ENCODE measurements at regions not wholly inside any gene's neighbourhood (a gene's known extent, or its start where the extent isn't known, plus 50 kb on each side); places are given as distances from the start of the nearest gene placed in this dataset.

- no peak overlapping the region for H3K4me3 ChIP-seq
- H3K36me3 ChIP-seq, result no peaks in the 10 kb centered on the region
- no peaks in the 10 kb centered on the region for H3K9me3 ChIP-seq
- H3K27ac ChIP-seq, result no peak overlapping the region
- DNase-seq (ENCODE audit: low spot score in 2 of 2), result no peak
- no peaks in the 10 kb centered on the region for H3K4me1 ChIP-seq
- TF ChIP-seq CTCF (IDR thresholded peaks at IDR 0.05), result no peak
- no peaks in the 10 kb centered on the region for H3K27me3 ChIP-seq
- intact Hi-C loops (cut with DNase I), result no loop called here
Measured at GRCh38 chr2:18913512-18913911, 324.1 kb upstream of the NT5C1B start.

GRCh38 chr2:18912225-18912888 is 323.0 kb upstream of the NT5C1B start:
- Histone ChIP-seq H3K4me1 (no peaks in the 10 kb centered on the region), H3K36me3 (no peaks in the 10 kb centered on the region), H3K27me3 (no peaks in the 10 kb centered on the region), H3K4me3 (no peak overlapping the region), H3K27ac (no peak overlapping the region), H3K9me3 (no peaks in the 10 kb centered on the region)
- DNase-seq (ENCODE audit: low spot score in 2 of 2), result no peak
- intact Hi-C loops (cut with DNase I), result no loop called here
- TF ChIP-seq CTCF (IDR thresholded peaks at IDR 0.05), result no peak

GRCh38 chr2:18911416-18911815 is 322.0 kb upstream of the NT5C1B start:
- no peak for TF ChIP-seq CTCF (IDR thresholded peaks at IDR 0.05)
- Histone ChIP-seq H3K27ac (no peak overlapping the region), H3K4me1 (no peaks in the 10 kb centered on the region), H3K36me3 (no peaks in the 10 kb centered on the region), H3K4me3 (no peak overlapping the region), H3K27me3 (no peaks in the 10 kb centered on the region), H3K9me3 (no peaks in the 10 kb centered on the region)
- intact Hi-C loops (cut with DNase I), result no loop called here
- no peak for DNase-seq (ENCODE audit: low spot score in 2 of 2)

GRCh38 chr2:18910843-18911242 is 321.5 kb upstream of the NT5C1B start:
- peaks cover 0 to 4% of the 10 kb centered on the region in 2 donors for H3K9me3 ChIP-seq
- no peaks in the 10 kb centered on the region for H3K27me3 ChIP-seq
- no peaks in the 10 kb centered on the region for H3K4me1 ChIP-seq
- no peak for TF ChIP-seq CTCF (IDR thresholded peaks at IDR 0.05)
- DNase-seq (ENCODE audit: low spot score in 2 of 2), result no peak
- no peak overlapping the region for H3K27ac ChIP-seq
- intact Hi-C loops (cut with DNase I), result no loop called here
- H3K36me3 ChIP-seq, result no peaks in the 10 kb centered on the region
- no peak overlapping the region for H3K4me3 ChIP-seq

- Histone ChIP-seq H3K27ac (no peak overlapping the region), H3K4me1 (no peaks in the 10 kb centered on the region), H3K36me3 (no peaks in the 10 kb centered on the region), H3K4me3 (no peak overlapping the region), H3K9me3 (peaks cover 0 to 10% of the 10 kb centered on the region in 2 donors), H3K27me3 (no peaks in the 10 kb centered on the region)
- no peak for TF ChIP-seq CTCF (IDR thresholded peaks at IDR 0.05)
- DNase-seq (ENCODE audit: low spot score in 2 of 2), result no peak
- intact Hi-C loops (cut with DNase I), result no loop called here
Measured at GRCh38 chr2:18907937-18908336, 318.6 kb upstream of the NT5C1B start.

- TF ChIP-seq CTCF (IDR thresholded peaks at IDR 0.05), result no peak
- Histone ChIP-seq H3K4me3 (no peak overlapping the region), H3K4me1 (no peaks in the 10 kb centered on the region), H3K36me3 (no peaks in the 10 kb centered on the region), H3K27ac (no peak overlapping the region), H3K9me3 (peaks cover 0 to 10% of the 10 kb centered on the region in 2 donors), H3K27me3 (no peaks in the 10 kb centered on the region)
- intact Hi-C loops (cut with DNase I), result no loop called here
- no peak for DNase-seq (ENCODE audit: low spot score in 2 of 2)
Measured at GRCh38 chr2:18907508-18907907, 318.1 kb upstream of the NT5C1B start.
